HG03521 (cell line): ENCODE measurements at regions not wholly inside any gene's neighbourhood (a gene's known extent, or its start where the extent isn't known, plus 50 kb on each side); places are given as distances from the start of the nearest gene placed in this dataset.

ENCODE experiments used
- ATAC-seq: cut with Tn5 transposase; IDR thresholded peaks from one replicate; pipeline ENCODE4 v1.9.1; 2021; ENCODE audit warnings: mild to moderate bottlenecking, moderate library complexity; ENCODE audit not compliant: unreplicated experiment

DNA sequence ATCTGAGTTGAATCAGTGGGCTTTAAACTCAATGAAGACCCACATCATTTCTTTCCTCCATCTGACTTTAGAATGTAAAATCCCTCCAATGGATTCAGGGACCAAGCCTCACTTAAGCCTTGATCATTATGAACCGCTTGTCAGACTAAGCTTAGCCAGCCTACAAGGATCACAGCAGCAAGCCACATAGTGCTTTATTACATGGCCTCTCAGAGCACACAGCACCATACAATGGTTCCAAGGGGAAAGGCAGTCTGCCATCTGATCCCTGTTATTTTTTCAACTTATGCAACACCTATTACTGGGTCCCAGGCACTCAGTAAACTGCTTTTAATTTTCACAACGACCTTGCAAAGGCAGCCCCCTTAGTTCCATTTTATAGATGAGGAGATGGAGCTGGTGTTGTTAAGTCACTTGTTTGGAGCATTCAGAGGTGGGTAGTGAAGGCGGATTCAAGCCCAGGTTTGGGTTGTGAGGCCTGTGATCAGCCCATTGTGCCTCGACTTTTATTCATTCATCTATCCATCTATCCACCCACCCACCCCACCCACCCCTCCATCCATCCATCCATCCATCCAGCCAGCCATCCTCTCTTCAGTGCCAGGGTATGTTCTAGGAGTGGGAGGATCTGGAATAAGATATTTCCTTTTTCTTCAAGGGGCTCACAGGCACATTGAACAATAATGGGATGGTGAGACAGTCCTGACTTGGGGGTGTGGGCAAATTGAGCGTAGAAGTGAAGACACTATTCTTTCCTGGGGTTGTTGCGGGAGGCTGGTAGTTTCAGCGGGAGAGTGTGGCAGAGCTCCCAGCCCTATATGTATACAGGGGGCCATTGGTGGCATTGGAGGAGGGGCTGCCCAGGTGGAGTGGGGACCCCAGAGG is 141.2 kb downstream of the MYCN start:
- ATAC-seq, result no peak

- ATAC-seq, result no peak
Observed at GRCh38 chr2:16080516-16080915, 140.2 kb downstream of the MYCN start.

DNA sequence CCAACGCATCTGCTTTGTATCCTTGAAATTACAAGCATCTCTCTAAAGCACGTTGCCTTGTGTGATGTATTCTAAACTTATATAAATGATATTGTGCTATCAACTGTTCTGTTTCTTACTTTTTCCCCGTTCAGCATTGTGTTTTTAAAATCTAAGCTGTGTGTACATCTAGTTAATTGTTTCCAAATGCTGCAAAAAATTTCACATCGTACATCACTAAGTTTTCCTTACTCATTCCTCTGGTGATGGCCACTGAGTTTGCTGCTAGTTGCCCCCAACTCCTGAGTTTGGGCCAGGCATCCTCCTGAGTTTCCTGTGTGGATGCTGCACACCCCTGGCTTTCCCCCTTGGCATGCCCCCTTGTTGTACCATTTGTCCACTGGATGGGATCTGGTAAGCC is 139.7 kb downstream of the MYCN start:
- no peak for ATAC-seq

GRCh38 chr2:16079637-16080036 is 139.3 kb downstream of the MYCN start:
- no peak for ATAC-seq

- no peak for ATAC-seq
Observed at GRCh38 chr2:16077601-16078000, 137.3 kb downstream of the MYCN start.

DNA sequence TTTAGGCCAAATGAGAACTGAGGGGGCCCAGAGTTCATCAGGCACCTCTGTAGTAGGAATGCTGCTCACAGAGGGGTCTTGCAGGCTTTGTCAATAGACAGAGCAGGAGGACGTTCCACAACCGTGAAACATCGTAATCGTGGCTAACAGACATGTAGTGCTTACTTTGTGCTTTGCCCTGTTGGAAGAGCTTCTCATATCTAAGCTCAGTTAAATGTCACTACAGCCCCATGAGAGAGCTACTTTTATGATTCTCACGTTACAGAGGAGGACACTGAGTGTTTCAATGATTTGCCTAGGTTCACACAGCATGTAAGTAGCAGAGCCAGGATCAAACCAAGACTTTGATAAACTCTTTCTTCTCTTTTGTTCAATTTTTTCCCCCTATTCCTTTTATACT is 136.6 kb downstream of the MYCN start:
- no peak for ATAC-seq

- no peak for ATAC-seq
Observed at GRCh38 chr2:16075045-16076012, 135.0 kb downstream of the MYCN start.

GRCh38 chr2:16073921-16074425 is 133.6 kb downstream of the MYCN start:
- no peak for ATAC-seq

GRCh38 chr2:16073471-16073870 is 133.1 kb downstream of the MYCN start:
- ATAC-seq, result no peak

- no peak for ATAC-seq
Observed at GRCh38 chr2:16072638-16073290, 132.4 kb downstream of the MYCN start.

DNA sequence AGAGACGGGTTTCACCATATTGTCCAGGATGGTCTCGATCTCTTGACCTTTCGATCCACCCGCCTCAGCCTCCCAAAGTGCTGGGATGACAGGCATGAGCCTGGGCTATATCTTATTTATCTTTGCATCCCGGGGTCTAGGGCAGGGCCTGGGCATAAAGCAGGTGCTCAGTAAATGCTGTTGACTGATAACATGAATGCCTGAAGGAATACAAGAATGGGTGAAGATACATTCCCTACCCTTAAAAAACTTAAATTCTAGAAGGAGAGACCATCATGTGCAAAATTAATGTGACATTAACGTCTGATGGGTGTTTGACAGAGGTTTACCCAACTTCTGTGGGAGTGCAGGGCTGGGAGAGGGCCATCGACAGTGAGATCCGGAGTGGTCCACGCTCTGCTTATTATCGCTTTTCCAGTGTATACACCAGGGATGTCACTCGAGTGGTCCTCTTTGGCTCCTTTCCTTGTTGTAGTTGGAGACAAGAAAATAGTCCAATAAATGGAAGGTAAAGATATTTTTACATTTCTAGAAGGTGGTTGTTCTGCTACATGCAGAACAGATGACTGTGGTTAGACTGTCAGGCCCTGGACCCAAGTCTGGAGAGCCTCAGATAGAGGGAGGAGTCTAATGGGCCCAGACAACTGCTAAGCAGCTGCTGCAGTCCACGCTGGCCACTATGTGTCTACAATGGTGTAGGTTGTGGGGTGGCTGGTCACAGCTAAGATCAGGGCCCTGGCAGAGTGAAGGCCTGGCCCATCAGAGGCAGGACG is 131.7 kb downstream of the MYCN start:
- ATAC-seq, result no peak

GRCh38 chr2:16071039-16071864 is 130.9 kb downstream of the MYCN start:
- no peak for ATAC-seq

DNA sequence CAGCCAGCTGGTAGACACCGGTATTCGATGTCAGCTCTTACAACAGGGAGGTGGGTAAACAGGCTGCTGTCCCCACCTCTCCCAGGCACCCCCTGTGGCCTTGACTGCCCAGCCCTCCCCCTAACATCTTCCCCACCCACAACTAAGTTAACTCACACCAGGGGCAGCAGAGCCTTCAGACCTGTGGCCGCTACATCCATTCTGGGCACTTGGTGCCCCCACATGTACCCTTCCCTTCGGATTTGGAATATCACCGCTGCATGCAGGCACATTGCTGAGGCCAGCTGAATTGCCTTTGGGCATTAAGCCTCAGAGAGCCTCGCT is 130.3 kb downstream of the MYCN start:
- ATAC-seq, result no peak

- no peak for ATAC-seq
Observed at GRCh38 chr2:16069933-16070647, 129.7 kb downstream of the MYCN start.

DNA sequence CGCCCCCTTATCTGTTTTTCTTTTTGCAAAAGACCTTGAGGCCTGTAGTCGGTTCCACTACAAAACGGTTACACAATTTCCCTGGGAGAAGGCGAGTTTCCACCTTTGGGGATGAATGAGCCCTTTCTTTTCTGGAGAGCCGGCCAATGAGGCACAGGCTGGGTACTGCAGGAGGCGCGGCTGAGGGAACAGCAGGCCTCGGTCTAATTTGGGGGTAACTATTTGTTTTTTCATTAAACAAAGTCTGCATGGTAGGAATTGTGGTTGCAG is 129.2 kb downstream of the MYCN start:
- ATAC-seq, result no peak

- no peak for ATAC-seq
Observed at GRCh38 chr2:16068552-16068940, 128.2 kb downstream of the MYCN start.

DNA sequence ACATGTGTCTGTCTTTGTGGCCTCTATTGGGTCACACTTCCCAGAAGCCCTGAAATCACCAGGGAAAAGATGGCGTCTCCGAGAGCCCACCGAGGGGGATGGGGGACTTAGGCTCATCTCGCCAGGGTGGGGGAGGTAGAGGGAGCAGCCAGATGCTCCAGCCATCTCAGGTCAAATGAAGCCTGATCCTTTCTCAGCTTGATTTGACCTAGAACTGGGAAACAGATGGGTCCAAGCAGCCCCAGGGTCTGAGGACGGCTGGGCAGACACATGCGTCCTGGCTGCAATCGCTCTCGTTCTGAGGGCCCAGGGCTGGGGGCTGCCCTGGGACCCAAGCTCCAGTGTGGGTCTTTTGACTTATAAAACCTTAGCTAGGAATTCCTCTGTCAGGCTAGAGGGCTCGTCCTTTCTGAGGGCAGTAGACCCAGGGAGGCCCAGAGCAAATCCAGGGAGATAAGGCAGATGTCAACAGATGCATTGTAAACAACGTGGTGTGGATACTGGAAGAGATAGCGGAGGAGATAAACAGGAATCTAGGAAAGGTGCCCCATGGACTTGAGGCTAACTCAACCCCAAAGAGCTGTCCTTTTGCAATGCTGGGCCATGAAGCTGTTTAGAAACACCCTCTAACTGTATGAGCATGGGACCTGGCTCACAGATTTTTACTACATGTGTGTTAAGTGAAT is 127.7 kb downstream of the MYCN start:
- ATAC-seq, result no peak

DNA sequence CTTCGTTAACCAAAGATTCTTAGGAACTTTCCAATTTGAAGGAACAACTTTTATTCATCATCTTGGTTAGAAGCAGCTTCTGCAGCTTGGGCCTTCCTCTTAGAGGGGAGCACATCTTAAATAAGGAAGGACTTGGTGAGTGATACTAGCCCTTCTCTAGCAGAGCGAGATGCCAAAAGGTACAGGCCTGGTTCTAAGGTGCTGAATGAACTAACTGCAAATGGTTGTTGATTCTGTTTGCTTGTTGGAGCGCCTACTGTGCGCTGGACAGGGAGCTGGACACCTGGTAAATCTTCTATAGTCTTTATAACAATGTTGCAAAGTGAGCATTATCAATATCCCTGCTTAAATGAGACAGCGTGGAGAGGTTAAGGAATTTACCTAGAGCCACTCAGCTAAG is 127.1 kb downstream of the MYCN start:
- no peak for ATAC-seq

- ATAC-seq, result no peak
Observed at GRCh38 chr2:16067037-16067406, 126.7 kb downstream of the MYCN start.
